HG03135 (cell line): ENCODE measurements at regions not wholly inside any gene's neighbourhood (a gene's known extent, or its start where the extent isn't known, plus 50 kb on each side); places are given as distances from the start of the nearest gene placed in this dataset.

Experiments
- ATAC-seq: cut with Tn5 transposase; IDR thresholded peaks from one replicate; pipeline ENCODE4 v1.9.1; 2021; ENCODE audit warnings: mild to moderate bottlenecking, moderate library complexity; ENCODE audit not compliant: unreplicated experiment

DNA sequence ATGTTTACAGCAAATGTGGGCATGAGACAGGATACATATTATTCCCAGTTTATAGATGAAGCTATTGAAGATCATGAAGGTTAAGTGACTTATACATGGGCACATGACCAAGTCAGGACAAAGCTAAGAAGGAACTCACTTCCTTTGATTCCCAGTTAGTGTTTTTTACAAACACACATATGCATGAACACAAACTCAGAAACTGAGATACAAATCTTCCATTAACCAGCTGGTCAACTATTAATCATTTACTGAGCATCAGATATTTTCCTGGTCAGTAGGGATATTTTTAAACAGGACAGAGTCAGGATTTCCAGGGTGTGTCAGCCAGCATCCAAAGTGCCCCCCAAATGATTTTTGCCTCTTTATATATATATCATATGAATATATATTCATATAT lies 222.2 kb downstream of the OGFRL1 start:
- ATAC-seq, result no peak

DNA sequence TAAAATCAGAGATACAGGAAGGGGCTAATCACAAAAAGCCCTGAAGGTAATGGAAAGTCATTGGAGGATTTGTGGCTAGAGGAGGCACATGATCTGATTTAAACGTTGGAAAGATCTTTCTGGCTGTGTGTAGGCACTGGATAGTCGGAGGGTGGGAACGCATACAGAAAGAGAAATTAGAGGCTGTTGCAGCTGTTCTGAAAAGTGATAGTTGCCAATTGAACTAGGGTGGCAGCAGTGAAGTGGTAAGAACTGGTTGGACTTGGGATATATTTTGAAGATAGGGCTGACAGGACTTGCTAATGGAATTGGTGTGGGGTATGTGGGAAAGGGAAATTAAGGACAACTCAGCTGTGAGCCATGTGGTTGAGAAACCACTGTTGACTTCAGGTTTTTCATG lies 223.6 kb downstream of the OGFRL1 start:
- no peak for ATAC-seq

DNA sequence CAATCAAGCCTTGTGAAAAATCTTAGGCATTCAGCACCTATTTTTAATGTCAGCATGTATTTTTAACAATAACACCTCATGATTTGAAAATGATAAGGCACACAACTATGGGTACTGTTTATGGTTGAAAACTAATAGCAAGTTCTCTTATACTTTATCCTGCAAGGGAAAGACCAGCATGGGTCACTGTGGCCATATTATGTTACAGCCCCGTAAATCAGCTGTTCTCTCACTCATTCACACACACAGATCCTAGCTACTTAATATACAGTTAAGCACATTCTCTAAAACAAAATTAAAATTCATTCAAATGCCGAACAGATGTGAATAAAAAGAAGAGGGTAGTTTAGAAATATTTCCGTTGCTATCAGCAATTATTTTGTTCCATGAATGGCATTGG lies 224.4 kb downstream of the OGFRL1 start:
- ATAC-seq, result no peak

DNA sequence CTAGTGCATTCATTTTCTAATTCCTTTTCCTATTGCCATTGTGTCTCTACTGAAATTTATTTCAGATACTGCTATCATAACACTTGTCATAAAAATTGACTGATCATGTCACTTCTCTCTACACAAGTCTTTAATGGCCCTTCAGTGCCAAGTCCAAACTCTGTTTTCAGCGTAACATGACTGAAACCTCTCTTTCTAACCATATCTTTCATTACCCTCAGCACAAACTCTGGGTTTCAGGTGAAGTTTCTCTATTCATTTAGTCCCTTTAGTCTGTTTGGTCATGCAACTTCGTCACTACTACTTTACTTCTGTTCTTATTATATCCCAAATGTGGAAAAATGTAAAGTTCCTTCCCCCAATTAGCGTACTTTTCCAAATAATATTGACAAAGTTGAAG lies 234.9 kb downstream of the OGFRL1 start:
- no peak for ATAC-seq

DNA sequence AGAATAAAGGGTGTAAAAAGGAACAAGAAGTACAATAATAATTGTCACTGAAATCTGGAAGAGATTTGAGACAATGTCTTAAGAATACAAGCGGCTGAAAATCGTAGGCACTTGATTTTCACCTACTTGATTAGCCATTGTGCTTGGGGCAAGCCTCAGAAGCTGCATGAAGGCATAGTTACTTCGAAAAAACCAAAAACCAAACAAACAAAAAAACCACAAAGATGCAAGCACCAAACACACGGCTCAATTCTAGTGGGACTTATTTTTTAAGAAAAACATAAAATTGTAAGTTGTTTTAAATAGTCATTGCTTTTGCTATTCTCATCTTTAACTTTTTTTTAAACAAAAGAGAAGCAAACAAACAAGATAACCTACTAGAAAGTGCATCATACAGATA lies 235.6 kb downstream of the OGFRL1 start:
- ATAC-seq, result no peak

DNA sequence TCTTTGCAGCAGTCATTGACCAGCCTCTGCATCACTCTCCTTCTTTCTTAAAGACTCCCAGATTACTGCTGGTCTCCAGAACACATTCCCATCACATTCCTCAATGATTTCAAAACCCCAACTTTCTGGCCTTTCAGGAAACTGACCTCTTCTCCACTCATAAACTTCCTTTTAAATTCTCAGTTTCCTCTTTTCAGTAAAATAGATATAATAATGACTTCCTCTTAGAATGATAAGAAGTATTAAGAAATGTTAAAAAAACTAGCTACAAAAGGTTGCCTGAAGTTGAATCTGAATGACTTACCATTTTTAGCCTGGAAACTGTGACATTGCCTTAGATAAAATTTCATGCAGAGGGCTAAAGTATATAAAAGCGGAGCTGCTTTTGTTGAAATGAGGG lies 239.3 kb downstream of the OGFRL1 start:
- ATAC-seq, result no peak

DNA sequence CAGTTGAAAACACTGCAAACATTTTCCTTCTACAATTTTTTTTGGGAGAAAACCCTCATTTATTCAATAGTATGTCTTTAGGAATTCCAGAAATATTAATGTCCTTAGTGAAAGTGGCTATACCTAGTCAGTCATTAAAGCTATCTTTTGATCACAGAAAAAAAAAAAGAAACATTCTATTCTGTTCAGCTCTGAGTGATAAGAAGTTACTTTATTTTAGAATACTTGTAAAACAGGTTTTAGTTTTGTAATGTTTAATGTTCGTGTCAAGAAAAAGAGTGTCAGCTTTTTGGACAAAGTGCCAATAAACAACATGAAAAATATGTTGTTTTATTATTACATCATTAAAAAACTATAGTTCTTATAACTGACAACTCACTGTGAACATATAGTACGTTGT lies 240.4 kb downstream of the OGFRL1 start:
- no peak for ATAC-seq

DNA sequence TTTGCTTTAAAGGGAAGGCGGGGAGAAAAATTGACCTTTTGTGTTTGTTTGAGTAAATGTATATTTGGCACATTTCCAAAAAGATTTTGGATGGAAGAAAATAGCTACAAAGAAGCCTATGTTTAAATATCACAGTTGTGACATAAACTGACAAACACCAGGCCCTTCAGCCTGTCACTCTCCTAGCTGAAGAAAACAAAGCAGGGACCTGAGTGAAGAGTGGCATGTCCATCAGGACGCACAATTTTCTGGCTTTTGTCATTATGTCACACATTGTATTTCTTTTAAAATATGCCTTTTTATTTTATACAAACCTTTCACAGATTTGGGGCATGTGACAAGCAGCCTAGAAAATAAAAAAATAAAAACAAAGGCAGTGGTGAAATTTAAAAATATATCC lies 241.2 kb downstream of the OGFRL1 start:
- ATAC-seq, result no peak

DNA sequence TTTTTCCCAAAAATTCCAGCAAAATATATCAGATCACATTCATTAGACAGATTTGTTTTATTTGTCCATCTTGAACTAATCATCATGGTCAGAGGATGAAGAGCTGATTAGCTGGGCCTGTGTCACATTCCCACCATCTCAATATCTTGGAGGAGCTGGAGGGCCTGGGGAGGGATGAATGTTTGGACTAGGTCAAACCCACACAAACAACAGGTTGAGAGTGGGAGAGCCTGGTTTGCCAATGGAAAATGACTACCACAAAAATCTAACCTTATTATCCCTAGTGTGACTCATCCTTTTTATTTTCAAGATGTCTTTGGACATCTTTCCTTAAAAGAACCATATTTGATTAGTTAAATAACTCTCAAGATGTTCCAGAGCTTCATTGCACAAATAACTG lies 242.4 kb downstream of the OGFRL1 start:
- ATAC-seq, result no peak

DNA sequence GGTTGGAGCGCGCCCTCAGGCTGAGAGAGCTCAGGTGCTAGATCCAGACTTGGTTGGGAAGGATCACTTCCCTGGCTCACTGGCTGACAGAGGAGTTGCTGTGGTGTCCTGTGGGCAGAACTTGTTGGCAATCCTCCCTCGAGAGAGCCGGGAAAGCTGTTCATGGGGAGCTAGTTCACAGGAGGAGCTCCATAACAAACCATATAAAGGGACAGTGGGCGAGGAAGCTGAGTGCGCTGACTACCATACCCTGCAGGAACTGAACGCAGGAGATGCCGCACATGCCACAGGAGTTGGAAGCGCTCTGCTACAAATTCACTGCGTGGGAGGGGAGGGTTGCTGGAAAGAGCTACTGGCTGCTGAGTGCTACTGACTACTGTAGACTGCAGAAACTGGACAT lies 243.2 kb downstream of the OGFRL1 start:
- no peak for ATAC-seq

DNA sequence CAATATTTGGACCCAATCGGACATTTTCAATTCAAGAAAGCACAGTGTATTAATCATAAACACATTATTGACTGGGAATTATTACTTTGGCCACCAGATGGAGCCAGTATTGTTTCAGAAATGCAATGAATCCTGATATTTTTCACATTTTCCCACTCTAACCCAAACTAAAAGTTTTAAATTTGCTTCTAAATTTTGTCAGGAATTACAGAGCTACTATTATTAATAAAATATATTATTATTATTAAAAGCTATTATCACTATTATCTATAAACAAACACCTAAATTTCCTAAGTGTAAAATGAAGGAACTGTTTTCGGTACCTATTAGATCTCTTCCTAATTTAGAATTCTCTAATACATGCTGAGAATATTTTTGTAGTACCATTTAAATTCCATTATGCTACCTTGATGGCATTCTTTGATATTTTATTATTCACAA lies 245.3 kb downstream of the OGFRL1 start:
- no peak for ATAC-seq

DNA sequence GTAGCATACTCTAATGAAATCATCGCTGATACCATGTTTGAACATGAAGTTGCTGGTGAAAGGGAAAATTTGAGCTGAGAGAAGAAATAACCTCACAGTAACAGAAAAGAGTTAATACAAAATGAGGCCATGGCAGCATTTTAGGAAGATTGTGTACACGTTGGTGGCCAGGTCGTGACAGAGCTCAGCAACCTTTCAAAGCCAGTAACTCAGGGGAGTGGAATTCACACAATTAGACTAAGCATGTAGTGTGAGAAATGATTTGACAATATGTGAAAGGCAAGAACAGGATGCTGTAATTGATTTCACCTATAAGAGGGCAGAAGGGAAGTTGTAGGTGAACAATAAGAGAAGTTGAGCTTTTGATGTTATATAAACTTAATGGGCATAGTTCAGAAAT lies 246.3 kb downstream of the OGFRL1 start:
- no peak for ATAC-seq

DNA sequence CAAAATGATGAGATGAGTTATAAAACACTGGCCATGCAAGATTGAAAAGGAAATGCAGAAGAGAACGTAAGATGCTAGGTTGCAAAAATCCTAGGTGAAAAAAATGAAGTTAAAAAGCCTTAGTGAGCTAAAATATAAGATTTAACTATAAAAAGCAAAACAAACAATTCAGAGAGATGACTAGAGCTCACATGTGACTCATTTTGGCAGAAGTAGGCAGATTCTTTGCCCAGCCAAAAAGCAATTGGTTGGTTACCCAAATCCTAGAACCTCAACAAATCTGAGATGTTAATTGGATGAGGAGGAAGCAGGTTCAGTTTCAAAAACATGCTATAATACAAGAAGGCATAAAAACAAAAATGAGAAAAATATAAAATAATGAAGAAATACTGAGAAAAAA lies 249.1 kb downstream of the OGFRL1 start:
- no peak for ATAC-seq

DNA sequence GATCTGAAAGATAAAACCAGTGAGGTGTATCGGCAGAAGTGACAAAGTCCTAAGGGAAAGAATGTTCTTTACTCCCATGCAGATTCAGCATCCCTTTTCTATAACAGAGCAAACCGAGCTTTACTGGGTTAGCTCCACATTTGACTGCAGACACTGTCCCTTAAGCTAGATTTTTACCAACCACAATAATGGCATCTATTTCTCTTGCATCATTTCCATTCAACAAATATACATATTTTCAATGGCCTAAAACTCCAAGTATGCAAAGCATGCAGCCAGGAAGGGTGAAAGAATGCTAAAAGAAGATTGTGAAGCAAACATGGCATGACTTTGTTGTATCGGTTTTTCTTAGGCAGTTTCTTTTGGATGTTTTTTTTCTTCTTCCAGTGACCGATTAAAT lies 255.4 kb downstream of the OGFRL1 start:
- no peak for ATAC-seq

DNA sequence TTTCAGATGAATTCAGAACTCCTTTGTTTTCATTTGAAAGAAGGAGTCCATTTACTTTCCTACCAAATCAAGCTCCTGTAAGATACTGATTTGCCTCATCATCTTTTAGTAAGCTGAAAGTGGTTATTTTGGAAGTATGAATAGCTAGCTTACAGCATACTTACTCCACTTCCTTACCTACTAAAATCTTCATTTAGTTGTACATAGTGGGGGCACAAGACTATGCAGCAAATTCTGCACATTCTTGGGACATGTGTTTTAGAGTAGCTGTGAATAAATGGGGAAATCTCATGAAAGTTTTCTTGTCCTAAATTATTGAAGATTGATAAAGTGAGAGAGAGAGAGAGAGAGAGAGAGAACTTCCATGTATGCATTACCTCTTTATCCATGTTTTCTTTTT lies 256.3 kb downstream of the OGFRL1 start:
- no peak for ATAC-seq

DNA sequence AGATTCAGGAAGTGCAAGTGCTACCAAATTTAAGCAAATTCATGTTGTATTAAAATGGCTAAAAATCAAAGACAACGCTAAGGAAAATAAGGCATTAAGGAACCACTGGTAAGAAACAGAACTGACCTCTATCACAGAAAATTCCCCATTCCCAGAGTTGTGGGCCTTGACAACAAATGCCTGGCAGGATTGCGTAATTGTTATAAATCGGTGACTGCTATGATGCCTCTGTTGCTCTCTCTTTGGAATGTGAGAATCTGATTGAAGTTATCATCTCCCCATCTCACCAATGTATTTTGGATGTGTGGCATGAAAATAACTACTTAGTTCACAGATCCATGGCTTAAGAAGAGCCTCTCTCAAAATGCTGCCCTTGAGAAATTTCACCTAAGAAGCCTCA lies 257.3 kb downstream of the OGFRL1 start:
- no peak for ATAC-seq

DNA sequence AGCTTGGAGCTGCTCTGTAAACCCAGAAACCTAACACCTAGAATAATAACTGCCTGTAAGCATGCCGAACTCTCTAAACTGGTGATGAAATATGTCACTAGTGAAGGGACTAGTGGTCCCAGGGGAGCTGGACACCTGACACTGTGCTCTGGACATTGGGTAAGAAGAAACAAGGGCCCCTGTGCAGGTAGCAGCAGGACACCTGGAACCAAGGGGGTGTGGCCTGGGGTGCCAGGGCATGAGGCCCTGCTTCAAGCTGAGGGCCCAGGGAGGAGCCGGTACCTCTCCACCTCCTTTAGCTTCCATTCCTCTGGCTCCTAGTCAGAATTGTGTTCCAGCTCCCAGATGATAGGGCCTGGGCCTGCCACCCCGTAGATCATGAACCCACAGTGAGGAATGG lies 263.2 kb downstream of the OGFRL1 start:
- no peak for ATAC-seq

DNA sequence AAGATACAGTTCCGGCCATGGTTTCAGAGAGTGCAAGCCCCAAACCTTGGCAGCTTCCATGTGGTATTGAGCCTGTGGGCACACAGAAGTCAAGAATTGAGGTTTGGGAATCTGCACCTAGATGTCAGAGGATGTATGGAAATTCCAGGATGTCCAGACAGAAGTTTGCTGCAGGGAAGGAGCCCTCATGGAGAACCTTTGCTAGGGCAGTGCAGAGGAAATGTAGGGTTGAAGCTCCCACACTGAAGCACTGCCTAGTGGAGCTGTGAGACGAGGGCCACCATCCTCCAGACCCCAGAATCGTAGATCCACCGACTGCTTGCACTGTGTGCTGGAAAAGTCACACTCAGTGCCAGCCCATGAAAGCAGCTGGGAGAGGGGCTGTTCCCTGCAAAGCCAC lies 267.5 kb downstream of the OGFRL1 start:
- ATAC-seq, result no peak

DNA sequence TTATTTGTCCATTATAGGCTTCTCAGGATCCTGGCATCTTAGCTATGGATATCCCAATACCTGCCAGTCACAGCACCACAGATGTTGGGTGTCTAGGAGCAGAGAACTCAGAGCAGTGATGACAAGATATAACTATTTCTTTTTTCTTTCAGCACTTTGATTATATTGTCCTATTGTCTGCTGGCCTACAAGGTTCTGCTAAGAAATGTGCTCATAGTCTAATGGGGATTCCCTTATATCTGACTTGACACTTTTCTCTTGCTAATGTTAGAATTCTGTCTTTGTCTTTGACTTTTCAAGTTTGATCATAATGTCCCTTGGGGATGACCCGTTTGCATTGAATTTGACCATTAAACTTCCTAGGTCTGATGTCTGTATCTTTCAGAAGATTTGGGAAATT lies 270.4 kb downstream of the OGFRL1 start:
- no peak for ATAC-seq

DNA sequence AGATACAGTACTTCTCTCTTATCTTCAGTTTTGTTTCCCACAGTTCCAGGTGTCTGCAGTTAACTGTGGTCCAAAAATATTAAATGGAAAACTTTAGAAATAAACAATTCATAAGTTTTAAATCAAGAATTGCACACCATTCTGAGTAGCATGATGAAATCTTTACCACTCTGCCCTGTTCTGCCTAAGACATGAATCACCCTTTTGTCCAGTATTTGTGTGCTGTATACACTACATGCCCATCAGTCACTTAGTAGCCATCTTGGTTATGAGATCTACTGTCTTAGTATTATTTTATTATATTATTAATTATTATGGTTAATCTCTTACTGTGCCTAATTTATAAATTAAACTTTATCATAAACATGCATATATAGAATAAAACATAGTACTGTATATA lies 279.0 kb downstream of the OGFRL1 start:
- no peak for ATAC-seq

DNA sequence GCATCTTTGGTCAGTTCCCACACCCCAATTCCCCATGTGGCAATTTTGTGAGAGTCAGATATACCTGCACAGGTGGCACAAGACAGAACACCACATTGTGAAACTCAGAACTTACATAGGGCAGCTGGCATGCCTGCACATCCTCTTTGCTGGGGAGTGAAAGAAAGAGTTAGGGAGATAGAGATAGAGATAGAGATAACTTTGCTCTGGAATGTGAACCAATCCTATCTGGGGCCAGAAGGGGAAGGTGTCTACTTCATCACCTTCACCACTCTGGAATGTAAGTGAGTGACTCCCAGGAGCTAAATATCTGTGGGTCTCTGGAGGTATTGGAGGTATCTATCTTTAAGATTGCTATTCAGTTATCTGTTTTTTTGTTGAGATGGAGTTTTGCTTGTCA lies 289.2 kb downstream of the OGFRL1 start:
- no peak for ATAC-seq

DNA sequence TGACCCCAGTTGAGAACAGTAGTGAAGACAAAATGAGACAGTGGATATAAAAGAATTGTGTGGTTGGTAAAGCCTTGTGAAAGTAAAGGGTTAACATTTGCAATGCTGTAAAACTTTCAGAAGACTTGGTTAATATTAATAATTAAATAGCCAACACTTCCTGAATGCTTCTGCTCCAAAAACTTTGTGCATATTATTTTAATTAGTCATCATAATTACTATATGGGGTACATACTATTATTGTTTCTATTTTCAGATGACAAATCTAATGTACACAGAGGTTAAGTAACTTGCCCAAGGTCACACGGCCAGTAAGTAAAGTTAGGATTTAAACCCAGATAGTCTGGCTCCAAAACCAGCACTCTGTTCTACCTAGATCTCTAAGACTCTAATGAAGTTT lies 291.3 kb downstream of the OGFRL1 start:
- no peak for ATAC-seq

DNA sequence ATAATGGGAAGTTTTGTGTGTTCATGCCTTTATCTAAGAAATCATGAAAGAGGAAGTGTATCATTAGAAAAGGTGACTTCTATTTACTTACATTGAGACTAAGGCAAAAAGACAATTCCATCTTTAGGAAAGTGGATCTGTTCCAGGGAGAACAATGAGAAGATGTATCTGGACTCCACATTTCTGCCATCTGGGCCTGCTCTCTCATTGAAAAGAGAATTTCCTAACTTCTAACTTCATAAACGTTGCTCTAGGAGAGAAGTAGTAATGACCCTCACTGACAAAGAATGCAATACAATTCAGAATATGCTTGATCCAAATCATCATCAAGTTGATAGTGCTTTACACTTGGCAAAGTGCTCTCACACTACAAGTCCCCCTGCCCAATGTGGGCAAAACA lies 294.2 kb downstream of the OGFRL1 start:
- ATAC-seq, result no peak
